Smooth muscle cell (in vitro differentiated cells): ENCODE measurements at regions not wholly inside any gene's neighbourhood (a gene's known extent, or its start where the extent isn't known, plus 50 kb on each side); places are given as distances from the start of the nearest gene placed in this dataset.
"Not testable (repeated sequence)": the region's sequence is repeated elsewhere in the genome, so short reads cannot be mapped to it uniquely, and the experiment has no call there.

Experiments used
- DNase-seq: peaks from one replicate; lab custom pipeline; 2025; ENCODE audit not compliant: unreplicated experiment; lab: John Stamatoyannopoulos, UW
- H2AFZ ChIP-seq: fragments of 200-600 bp; sonication (generic); 2 replicates; pipeline ENCODE4 v1.6.0; 2016; ENCODE audit warnings: antibody characterized with exemption, low read depth, mild to moderate bottlenecking
- H3F3A ChIP-seq: fragments of 200-600 bp; sonication (generic); 2 replicates; pipeline ENCODE4 v1.6.0; 2017; ENCODE audit warnings: antibody characterized with exemption, low read depth
- H3K27ac ChIP-seq: fragments of 200-600 bp; sonication (generic); 2 replicates; pipeline ENCODE4 v1.5.1; 2016; ENCODE audit warnings: low read depth, mild to moderate bottlenecking
- H3K27me3 ChIP-seq: fragments of 200-600 bp; sonication (generic); 2 replicates; pipeline ENCODE4 v1.6.1; 2016; ENCODE audit warnings: low read depth, mild to moderate bottlenecking
- H3K36me3 ChIP-seq: fragments of 200-600 bp; sonication (generic); 2 replicates; pipeline ENCODE4 v1.5.1; 2016; ENCODE audit warnings: low read depth
- H3K4me1 ChIP-seq: fragments of 200-600 bp; sonication (generic); 2 replicates; pipeline ENCODE4 v1.5.1; 2016; ENCODE audit warnings: low read depth
- H3K4me2 ChIP-seq: fragments of 200-600 bp; sonication (generic); 2 replicates; pipeline ENCODE4 v1.6.0; 2016; ENCODE audit warnings: mild to moderate bottlenecking
- H3K4me3 ChIP-seq: fragments of 200-600 bp; sonication (generic); 2 replicates; pipeline ENCODE4 v1.5.1; 2016; ENCODE audit warnings: mild to moderate bottlenecking
- H3K79me2 ChIP-seq: fragments of 200-600 bp; sonication (generic); 2 replicates; pipeline ENCODE4 v1.6.0; 2016; ENCODE audit warnings: low read depth, mild to moderate bottlenecking
- H3K9ac ChIP-seq: fragments of 200-600 bp; sonication (generic); 2 replicates; pipeline ENCODE4 v1.6.0; 2016; ENCODE audit warnings: low read depth
- H3K9me3 ChIP-seq: fragments of 200-600 bp; sonication (generic); replicated peaks from 2 replicates; pipeline ENCODE4 v1.5.1; 2016; ENCODE audit warnings: low read depth
- H4K20me1 ChIP-seq: fragments of 200-600 bp; sonication (generic); 2 replicates; pipeline ENCODE4 v1.6.0; 2016; ENCODE audit warnings: low read depth
- WGBS: methylation state at CpG from one replicate; pipeline ENCODE4 v1.1.7; 2016; ENCODE audit warnings: low lambda C conversion rate; 5-methylcytosine and 5-hydroxymethylcytosine counted together
- TF ChIP-seq, protein P1 (sequence below): fragments of 200-600 bp; sonication (generic); IDR thresholded peaks from 2 replicates; pipeline ENCODE4 v1.5.1; 2017; ENCODE audit warnings: borderline replicate concordance, mild to moderate bottlenecking, antibody characterized with exemption; ENCODE audit not compliant: insufficient read depth, poor library complexity, severe bottlenecking

DNA sequence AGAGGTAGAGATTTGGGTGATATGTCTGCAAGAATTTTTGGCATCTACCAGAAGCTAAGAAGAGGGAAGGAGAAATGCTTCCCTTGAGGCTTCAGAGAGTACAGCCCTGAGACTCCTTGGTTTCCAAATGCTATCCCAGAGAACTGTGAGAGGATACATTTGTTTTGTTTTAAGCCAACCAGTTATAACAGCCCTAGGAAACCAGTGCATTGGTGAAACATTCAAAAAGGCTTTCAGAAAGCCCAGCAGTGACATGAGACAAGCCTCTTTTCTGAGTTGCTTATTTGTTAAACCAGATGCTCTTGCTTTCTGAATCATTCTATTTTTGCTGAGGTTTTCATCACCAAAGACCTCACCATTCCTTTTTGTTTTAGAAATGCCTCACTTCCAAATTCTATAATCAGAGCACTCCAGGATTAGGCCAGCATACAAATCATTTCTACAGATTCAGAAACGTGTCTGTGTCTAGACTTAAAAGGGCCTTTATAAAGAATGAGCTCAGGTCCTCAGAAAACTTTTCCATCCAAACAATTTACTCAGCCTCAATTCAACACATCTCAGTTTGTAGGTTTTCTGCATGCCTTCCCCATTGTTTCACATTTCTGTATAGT is 1617.8 kb upstream of the FLRT2 start:
- no peaks in the 10 kb centered on the region for H4K20me1 ChIP-seq
- H3K27me3 ChIP-seq, result no peaks in the 10 kb centered on the region
- peak overlapping the region; percentile 35 for H2AFZ ChIP-seq
- H3K4me3 ChIP-seq, result no peak overlapping the region
- H3F3A ChIP-seq, result no peaks in the 10 kb centered on the region
- no peak overlapping the region for H3K4me2 ChIP-seq
- H3K27ac ChIP-seq, result no peak overlapping the region
- no peak overlapping the region for H3K9ac ChIP-seq
- H3K79me2 ChIP-seq, result no peaks in the 10 kb centered on the region
- H3K9me3 ChIP-seq, result no peaks in the 10 kb centered on the region
- TF ChIP-seq, protein P1, sequence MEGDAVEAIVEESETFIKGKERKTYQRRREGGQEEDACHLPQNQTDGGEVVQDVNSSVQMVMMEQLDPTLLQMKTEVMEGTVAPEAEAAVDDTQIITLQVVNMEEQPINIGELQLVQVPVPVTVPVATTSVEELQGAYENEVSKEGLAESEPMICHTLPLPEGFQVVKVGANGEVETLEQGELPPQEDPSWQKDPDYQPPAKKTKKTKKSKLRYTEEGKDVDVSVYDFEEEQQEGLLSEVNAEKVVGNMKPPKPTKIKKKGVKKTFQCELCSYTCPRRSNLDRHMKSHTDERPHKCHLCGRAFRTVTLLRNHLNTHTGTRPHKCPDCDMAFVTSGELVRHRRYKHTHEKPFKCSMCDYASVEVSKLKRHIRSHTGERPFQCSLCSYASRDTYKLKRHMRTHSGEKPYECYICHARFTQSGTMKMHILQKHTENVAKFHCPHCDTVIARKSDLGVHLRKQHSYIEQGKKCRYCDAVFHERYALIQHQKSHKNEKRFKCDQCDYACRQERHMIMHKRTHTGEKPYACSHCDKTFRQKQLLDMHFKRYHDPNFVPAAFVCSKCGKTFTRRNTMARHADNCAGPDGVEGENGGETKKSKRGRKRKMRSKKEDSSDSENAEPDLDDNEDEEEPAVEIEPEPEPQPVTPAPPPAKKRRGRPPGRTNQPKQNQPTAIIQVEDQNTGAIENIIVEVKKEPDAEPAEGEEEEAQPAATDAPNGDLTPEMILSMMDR, result no peak
- DNase-seq, result no peak
- 20% methylated on average over 1 of the region's 1 CpG for WGBS
- no peaks in the 10 kb centered on the region for H3K36me3 ChIP-seq
- no peaks in the 10 kb centered on the region for H3K4me1 ChIP-seq

DNA sequence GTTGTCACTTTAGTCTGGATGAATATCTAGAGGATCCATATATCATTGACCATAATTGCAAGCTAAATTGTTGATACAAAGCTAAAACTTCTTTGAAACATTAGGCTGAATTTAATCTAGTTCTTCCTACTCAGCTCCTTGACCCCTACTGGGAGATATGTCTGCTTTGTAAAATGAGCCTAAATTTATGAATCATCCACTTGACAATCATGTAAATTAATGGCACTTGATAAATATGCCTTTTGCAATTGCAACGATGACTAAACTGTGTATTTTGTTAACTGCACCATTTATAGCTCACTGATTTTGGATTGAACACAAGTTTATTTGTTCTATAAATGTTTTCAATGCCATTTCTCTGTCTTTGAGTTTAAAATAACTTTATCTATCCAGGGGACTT is 1616.5 kb upstream of the FLRT2 start:
- no peaks in the 10 kb centered on the region for H4K20me1 ChIP-seq
- TF ChIP-seq, protein P1, result no peak
- DNase-seq, result no peak
- H3F3A ChIP-seq, result no peaks in the 10 kb centered on the region
- 83% methylated on average over 1 of the region's 1 CpG for WGBS
- no peak overlapping the region for H2AFZ ChIP-seq
- no peaks in the 10 kb centered on the region for H3K9me3 ChIP-seq
- H3K79me2 ChIP-seq, result no peaks in the 10 kb centered on the region
- no peak overlapping the region for H3K4me3 ChIP-seq
- H3K27me3 ChIP-seq, result no peaks in the 10 kb centered on the region
- no peaks in the 10 kb centered on the region for H3K4me1 ChIP-seq
- H3K27ac ChIP-seq, result no peak overlapping the region
- H3K9ac ChIP-seq, result no peak overlapping the region
- H3K36me3 ChIP-seq, result no peaks in the 10 kb centered on the region
- no peak overlapping the region for H3K4me2 ChIP-seq

DNA sequence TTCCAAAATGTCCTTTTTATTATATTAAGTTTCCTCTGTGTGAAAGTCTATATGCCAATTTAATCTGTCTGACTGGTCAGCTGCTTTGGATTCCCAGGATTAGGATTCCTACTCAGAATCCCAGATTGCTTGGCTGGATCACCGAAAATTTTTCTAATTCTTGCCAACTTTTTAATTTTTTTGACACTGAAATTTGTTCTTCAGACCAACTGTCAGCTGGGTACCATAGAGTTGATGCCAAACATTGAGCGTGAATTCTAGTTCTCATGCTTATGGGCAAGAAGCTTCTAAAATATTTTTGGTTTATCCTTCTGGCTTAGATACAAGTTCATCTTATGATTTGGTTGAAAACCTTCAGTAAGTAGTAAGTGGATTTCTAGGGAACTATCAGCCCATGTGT is 1611.4 kb upstream of the FLRT2 start:
- Histone ChIP-seq H3K9me3 (no peaks in the 10 kb centered on the region), H3K4me1 (no peaks in the 10 kb centered on the region), H3F3A (no peaks in the 10 kb centered on the region), H2AFZ (no peak overlapping the region), H3K36me3 (no peaks in the 10 kb centered on the region), H4K20me1 (no peaks in the 10 kb centered on the region), H3K4me3 (no peak overlapping the region), H3K9ac (no peak overlapping the region), H3K79me2 (no peaks in the 10 kb centered on the region), H3K27me3 (no peaks in the 10 kb centered on the region), H3K4me2 (no peak overlapping the region), H3K27ac (no peak overlapping the region)
- TF ChIP-seq, protein P1, result no peak
- WGBS, result 92% methylated on average over 2 of the region's 2 CpGs
- DNase-seq, result no peak

DNA sequence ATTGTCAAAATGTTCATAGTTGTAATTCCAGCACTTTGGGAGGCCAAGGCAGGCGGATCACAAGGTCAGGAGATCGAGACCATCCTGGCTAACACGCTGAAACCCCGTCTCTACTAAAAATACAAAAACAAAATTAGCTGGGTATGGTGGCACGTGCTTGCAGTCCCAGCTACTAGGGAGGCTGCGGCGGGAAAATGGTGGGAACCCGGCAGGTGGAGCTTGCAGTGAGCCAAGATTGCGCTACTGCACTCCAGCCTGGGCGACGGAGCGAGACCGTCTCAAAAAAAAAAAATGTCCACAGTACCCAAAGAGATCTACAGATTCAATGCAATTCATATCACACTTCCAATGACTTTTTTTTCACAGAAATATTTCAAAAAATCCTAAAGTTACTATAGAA is 1610.3 kb upstream of the FLRT2 start:
- H3K27ac ChIP-seq, H3K36me3 ChIP-seq, H3K4me1 ChIP-seq, H3K27me3 ChIP-seq, H3K4me3 ChIP-seq, H3K9ac ChIP-seq, H3K4me2 ChIP-seq, H2AFZ ChIP-seq, H3F3A ChIP-seq, H3K79me2 ChIP-seq, H4K20me1 ChIP-seq, DNase-seq, H3K9me3 ChIP-seq: not testable (repeated sequence)
- WGBS, result 97% methylated on average over 13 of the region's 13 CpGs
